SU-DHL-6 (cell line): ENCODE measurements at regions not wholly inside any gene's neighbourhood (a gene's known extent, or its start where the extent isn't known, plus 50 kb on each side); places are given as distances from the start of the nearest gene placed in this dataset.

Experiments
- H2AFZ ChIP-seq: fragments of 200-600 bp; sonication (generic); 2 replicates; pipeline ENCODE4 v1.6.1; 2014; ENCODE audit warnings: low read depth, mild to moderate bottlenecking, moderate library complexity, mixed read lengths, antibody characterized with exemption, low read length; ENCODE audit not compliant: severe bottlenecking
- H3F3A ChIP-seq: fragments of 200-600 bp; shearing (Covaris generic); 2 replicates; pipeline ENCODE4 v1.6.0; 2016; ENCODE audit warnings: antibody characterized with exemption, mild to moderate bottlenecking; ENCODE audit not compliant: insufficient read depth
- H3K27ac ChIP-seq: fragments of 200-600 bp; sonication (generic); 2 replicates; pipeline ENCODE4 v1.5.1; 2016; ENCODE audit warnings: low read depth, mild to moderate bottlenecking, low read length, moderate library complexity, mixed read lengths
- H3K27me3 ChIP-seq: fragments of 200-600 bp; sonication (generic), shearing (Covaris generic); 2 replicates; pipeline ENCODE4 v1.6.0; 2014; ENCODE audit warnings: mild to moderate bottlenecking, low read length
- H3K36me3 ChIP-seq: fragments of 200-600 bp; sonication (generic); 2 replicates; pipeline ENCODE4 v1.6.1; 2014; ENCODE audit warnings: mild to moderate bottlenecking, low read length, mixed read lengths
- H3K4me2 ChIP-seq: fragments of 300-600, 200-600 bp; shearing (Covaris generic), sonication (generic); 2 replicates; pipeline ENCODE4 v1.6.0; 2014; ENCODE audit warnings: low read length, low read depth, mild to moderate bottlenecking; ENCODE audit not compliant: poor library complexity, severe bottlenecking
- H3K4me3 ChIP-seq: fragments of 200-600 bp; sonication (generic); 2 replicates; pipeline ENCODE4 v1.5.1; 2014; ENCODE audit warnings: antibody characterized with exemption, low read length, mild to moderate bottlenecking, mixed read lengths; ENCODE audit not compliant: insufficient read depth, poor library complexity, severe bottlenecking
- H3K79me2 ChIP-seq: fragments of 200-600 bp; sonication (generic); 2 replicates; pipeline ENCODE4 v1.6.1; 2014; ENCODE audit warnings: mild to moderate bottlenecking, low read length, moderate library complexity; ENCODE audit not compliant: insufficient read depth
- H3K9ac ChIP-seq: fragments of 200-600 bp; sonication (generic); 2 replicates; pipeline ENCODE4 v1.7.0; 2014; ENCODE audit warnings: mild to moderate bottlenecking, low read length
- H3K9me2 ChIP-seq: fragments of 200-600 bp; sonication (generic); replicated peaks from 2 replicates; pipeline ENCODE4 v1.6.1; 2014; ENCODE audit warnings: low read length; ENCODE audit not compliant: insufficient read depth
- H3K9me3 ChIP-seq: fragments of 200-600 bp; sonication (generic); 2 replicates; pipeline ENCODE4 v1.6.1; 2014; ENCODE audit warnings: low read length, mixed read lengths; ENCODE audit not compliant: insufficient read depth
- H4K20me1 ChIP-seq: fragments of 200-600 bp; sonication (generic); 2 replicates; pipeline ENCODE4 v1.6.1; 2014; ENCODE audit warnings: low read depth, mild to moderate bottlenecking, antibody characterized with exemption, low read length, moderate library complexity, mixed read lengths
- EZH2phosphoT487 ChIP-seq: fragments of 200-600 bp; sonication (generic), shearing (Covaris generic); conservative IDR thresholded peaks from 2 replicates; pipeline ENCODE4 v1.6.1; 2018; ENCODE audit warnings: mild to moderate bottlenecking, antibody characterized with exemption, low read length, moderate library complexity, mixed read lengths
- TF ChIP-seq, protein P1 (sequence below): fragments of 200-600 bp; sonication (generic); IDR thresholded peaks from one replicate; pipeline ENCODE4 v1.5.1; 2017; ENCODE audit warnings: antibody characterized with exemption, mild to moderate bottlenecking, low read length, moderate library complexity; ENCODE audit not compliant: insufficient read depth, poor library complexity, severe bottlenecking

DNA sequence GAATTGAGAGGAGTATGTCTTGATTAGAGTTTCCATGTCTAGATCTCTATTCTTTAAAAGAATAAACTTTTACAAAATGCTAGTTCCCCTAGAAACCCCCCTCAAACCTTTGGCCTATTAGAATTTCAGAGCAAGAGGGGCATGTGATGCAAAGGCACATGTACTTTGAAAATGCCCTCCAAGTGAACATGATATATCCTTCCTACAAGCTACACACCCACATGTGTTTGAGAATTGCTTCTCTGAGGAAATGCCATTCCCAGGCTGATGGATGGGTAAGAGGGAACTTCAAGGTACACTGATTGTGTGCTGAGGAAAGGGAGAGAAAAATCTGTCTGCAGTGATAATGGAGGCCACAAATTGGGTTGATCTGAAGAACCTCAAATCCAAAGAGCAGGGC lies 59.5 kb upstream of the PSMA1 start:
- H4K20me1 ChIP-seq: no peaks in the 10 kb centered on the region
- TF ChIP-seq, protein P1, sequence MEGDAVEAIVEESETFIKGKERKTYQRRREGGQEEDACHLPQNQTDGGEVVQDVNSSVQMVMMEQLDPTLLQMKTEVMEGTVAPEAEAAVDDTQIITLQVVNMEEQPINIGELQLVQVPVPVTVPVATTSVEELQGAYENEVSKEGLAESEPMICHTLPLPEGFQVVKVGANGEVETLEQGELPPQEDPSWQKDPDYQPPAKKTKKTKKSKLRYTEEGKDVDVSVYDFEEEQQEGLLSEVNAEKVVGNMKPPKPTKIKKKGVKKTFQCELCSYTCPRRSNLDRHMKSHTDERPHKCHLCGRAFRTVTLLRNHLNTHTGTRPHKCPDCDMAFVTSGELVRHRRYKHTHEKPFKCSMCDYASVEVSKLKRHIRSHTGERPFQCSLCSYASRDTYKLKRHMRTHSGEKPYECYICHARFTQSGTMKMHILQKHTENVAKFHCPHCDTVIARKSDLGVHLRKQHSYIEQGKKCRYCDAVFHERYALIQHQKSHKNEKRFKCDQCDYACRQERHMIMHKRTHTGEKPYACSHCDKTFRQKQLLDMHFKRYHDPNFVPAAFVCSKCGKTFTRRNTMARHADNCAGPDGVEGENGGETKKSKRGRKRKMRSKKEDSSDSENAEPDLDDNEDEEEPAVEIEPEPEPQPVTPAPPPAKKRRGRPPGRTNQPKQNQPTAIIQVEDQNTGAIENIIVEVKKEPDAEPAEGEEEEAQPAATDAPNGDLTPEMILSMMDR: no peak
- no peak for TF ChIP-seq EZH2phosphoT487
- no peaks in the 10 kb centered on the region for H3K36me3 ChIP-seq
- H3K27ac ChIP-seq: no peak overlapping the region
- H3K4me3 ChIP-seq: no peak overlapping the region
- H3K4me2 ChIP-seq: no peak overlapping the region
- no peak overlapping the region for H2AFZ ChIP-seq
- H3F3A ChIP-seq: no peaks in the 10 kb centered on the region
- H3K9ac ChIP-seq: no peak overlapping the region
- H3K9me3 ChIP-seq: no peaks in the 10 kb centered on the region
- H3K79me2 ChIP-seq: no peaks in the 10 kb centered on the region
- no peaks in the 10 kb centered on the region for H3K9me2 ChIP-seq
- no peaks in the 10 kb centered on the region for H3K27me3 ChIP-seq

DNA sequence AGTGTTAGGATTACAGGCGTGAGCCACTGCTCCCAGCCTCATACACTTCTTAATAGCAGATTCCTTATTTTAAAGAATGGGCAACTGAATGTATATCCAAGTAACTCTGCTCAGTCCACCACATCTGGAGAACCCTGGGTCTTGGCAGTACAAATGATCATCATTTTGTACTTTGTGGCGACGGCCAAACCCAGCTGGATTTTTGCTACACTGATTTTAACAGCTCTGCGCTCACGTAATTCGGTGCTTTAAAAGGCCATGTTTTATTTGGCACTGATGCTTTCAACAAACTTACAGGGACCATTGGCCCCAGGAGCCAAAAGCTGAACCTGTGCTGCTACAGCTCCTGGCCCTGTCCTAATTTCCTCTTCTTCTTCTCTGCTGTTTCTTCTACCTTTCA lies 60.8 kb upstream of the PDE3B start:
- no peak overlapping the region for H3K27ac ChIP-seq
- no peak overlapping the region for H2AFZ ChIP-seq
- H3K36me3 ChIP-seq: no peaks in the 10 kb centered on the region
- TF ChIP-seq, protein P1: no peak
- TF ChIP-seq EZH2phosphoT487: no peak
- no peak overlapping the region for H3K9ac ChIP-seq
- H3K9me2 ChIP-seq: no peaks in the 10 kb centered on the region
- H3F3A ChIP-seq: no peaks in the 10 kb centered on the region
- no peaks in the 10 kb centered on the region for H4K20me1 ChIP-seq
- no peak overlapping the region for H3K4me3 ChIP-seq
- no peak overlapping the region for H3K4me2 ChIP-seq
- no peaks in the 10 kb centered on the region for H3K27me3 ChIP-seq
- H3K9me3 ChIP-seq: no peaks in the 10 kb centered on the region
- no peaks in the 10 kb centered on the region for H3K79me2 ChIP-seq

DNA sequence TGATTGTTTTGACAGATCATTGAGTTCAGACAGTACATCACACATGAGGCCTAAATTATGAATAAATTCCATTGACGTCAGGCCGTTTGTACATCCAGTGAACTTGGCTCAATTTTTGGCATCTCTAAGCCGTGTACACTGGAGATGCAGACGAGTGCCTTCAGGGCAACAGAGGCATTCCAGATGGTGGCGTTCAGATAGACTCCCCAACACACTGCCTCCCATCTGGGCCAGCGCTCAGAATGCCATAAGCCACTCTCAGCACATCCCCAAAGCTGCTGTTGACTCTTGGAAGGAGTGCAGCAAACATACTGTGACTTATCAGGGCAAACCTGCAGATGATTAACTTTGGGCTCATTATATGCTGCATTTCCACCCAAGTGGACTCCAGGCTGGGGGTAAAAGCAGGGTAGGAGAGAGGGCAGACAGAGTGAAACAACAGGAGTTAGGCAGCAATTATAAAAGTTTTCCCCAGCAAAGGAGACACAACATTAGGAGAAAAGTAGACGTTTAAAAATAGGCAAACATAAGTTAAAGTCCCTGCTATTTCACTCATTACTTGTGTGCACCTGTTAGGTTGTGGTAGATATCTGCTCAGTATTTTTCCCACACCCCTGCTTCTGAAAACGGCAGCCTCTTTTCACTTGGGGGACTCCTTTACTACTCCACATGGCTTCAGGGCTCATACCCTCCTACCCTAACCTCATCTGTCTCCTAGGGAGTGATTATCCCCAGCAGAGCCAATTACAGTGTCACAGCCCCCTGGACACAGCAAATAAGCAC lies 60.2 kb upstream of the PDE3B start:
- H3K9ac ChIP-seq: no peak overlapping the region

More for the DNA sequence above, 60.2 kb upstream of the PDE3B start:
- Histone ChIP-seq H3F3A (no peaks in the 10 kb centered on the region), H3K4me2 (no peak overlapping the region), H3K27ac (no peak overlapping the region), H3K4me3 (no peak overlapping the region), H3K27me3 (no peaks in the 10 kb centered on the region), H3K9me2 (no peaks in the 10 kb centered on the region), H4K20me1 (no peaks in the 10 kb centered on the region), H3K79me2 (no peaks in the 10 kb centered on the region), H2AFZ (no peak overlapping the region), H3K9me3 (no peaks in the 10 kb centered on the region), H3K36me3 (no peaks in the 10 kb centered on the region)
- TF ChIP-seq, protein P1: no peak
- TF ChIP-seq EZH2phosphoT487: no peak
